D721Med (cell line): ENCODE measurements at regions not wholly inside any gene's neighbourhood (a gene's known extent, or its start where the extent isn't known, plus 50 kb on each side); places are given as distances from the start of the nearest gene placed in this dataset.
"Not testable (repeated sequence)": the region's sequence is repeated elsewhere in the genome, so short reads cannot be mapped to it uniquely, and the experiment has no call there.

Experiments
- DNase-seq: peaks from one replicate; pipeline ENCODE4 v3.0.0; 2011; ENCODE audit warnings: low spot score; ENCODE audit not compliant: insufficient read length
- FAIRE-seq: peaks from 2 replicates; lab custom pipeline; 2011; peaks lifted over from hg19 to GRCh38; lab: Jason Lieb, UNC
- CTCF ChIP-seq: IDR thresholded peaks from 2 replicates; pipeline ENCODE4 v1.5.1; 2012; ENCODE audit warnings: mild to moderate bottlenecking, control low read depth; ENCODE audit not compliant: insufficient read depth; ENCODE audit errors: missing control alignments

- no peak for DNase-seq
Measured at GRCh38 chr3:26264708-26265107, 357.9 kb upstream of the LRRC3B start.

GRCh38 chr3:26271848-26272247 lies 350.7 kb upstream of the LRRC3B start:
- FAIRE-seq (no peak), DNase-seq (no peak)
- no peak for TF ChIP-seq CTCF

More at GRCh38 chr3:26264708-26265107, 357.9 kb upstream of the LRRC3B start:
- no peak for FAIRE-seq
- TF ChIP-seq CTCF: no peak

GRCh38 chr3:26273196-26273595 lies 349.4 kb upstream of the LRRC3B start:
- FAIRE-seq: no peak
- TF ChIP-seq CTCF: no peak
- no peak for DNase-seq

GRCh38 chr3:26279091-26279490 lies 343.5 kb upstream of the LRRC3B start:
- DNase-seq (no peak), FAIRE-seq (no peak)
- TF ChIP-seq CTCF: no peak

DNA sequence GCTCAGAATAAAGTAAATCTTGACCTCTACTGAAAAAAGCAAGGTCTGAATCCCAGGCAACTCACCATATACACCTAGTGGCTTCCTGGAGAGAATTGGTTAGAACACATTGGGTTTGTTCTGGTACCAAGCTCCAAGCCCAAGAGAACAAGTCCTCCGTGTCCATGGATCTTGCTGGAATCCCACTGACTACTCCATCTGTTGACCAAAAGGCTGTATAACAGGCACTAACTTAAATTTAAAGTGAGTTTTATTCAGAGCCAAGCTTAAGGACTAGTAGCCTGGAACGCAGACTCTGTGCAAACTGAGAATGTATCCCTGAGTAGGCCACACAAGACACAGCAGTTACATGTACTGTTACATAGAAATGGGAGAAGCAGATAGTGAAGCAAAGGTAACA lies 342.1 kb upstream of the LRRC3B start:
- DNase-seq (no peak), FAIRE-seq (no peak)
- TF ChIP-seq CTCF: no peak

DNA sequence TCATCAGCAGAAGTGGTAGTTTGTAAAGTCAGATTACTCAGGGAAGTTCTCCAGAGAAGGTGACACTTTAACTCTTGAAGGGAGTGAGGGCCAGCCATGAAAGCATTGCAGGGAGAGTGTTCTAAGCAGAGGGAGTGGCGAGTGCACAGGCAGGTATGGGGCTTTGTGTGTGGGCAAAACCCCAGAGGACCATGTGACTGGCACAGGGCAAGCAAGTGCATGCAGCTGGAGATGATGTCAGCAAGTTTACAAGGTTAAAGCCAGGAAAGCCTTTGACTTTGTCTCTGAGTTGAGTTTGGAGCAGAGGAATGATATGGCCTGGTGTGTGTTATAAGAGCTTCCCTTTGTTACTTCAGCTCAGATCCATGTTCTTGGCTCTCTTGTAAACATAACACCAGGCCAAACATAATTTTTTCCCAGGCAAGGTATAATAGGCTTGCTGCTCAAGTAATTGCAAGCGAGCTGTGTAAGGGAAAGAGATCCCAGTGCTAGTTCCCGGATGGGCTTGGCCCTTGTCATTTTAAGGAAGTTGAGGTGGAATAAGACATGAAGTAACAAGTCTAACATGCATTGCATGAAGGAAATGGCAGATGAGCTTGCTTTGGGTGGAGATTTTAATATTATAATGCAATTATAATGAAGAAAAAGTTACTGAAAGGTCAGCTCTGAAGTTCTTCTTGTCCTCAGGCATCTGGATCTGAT lies 341.1 kb upstream of the LRRC3B start:
- no peak for TF ChIP-seq CTCF
- FAIRE-seq (no peak), DNase-seq (no peak)

- not testable (repeated sequence) for FAIRE-seq, DNase-seq
Measured at GRCh38 chr3:26284503-26284902, 338.1 kb upstream of the LRRC3B start.
